ENCODE measurements at regions not wholly inside any gene's neighbourhood (a gene's known extent, or its start where the extent isn't known, plus 50 kb on each side); places are given as distances from the start of the nearest gene placed in this dataset.
"Not testable (repeated sequence)": the region's sequence is repeated elsewhere in the genome, so short reads cannot be mapped to it uniquely, and the experiment has no call there.

- not testable (repeated sequence) for TF ChIP-seq EZH2phosphoT487 (IDR thresholded peaks at IDR 0.05; ENCODE audit: insufficient read depth, low read depth); EZH2 (IDR thresholded peaks at IDR 0.05; ENCODE audit: insufficient read depth, poor library complexity, severe bottlenecking)
Observed at GRCh38 chrY:6685783-6686389, 224.6 kb upstream of the TBL1Y start.
